HG03060 (cell line): ENCODE measurements at regions not wholly inside any gene's neighbourhood (a gene's known extent, or its start where the extent isn't known, plus 50 kb on each side); places are given as distances from the start of the nearest gene placed in this dataset.
A peak's percentile ranks its signal among the peaks of the same experiment; 100 is the strongest.
"Not testable (repeated sequence)": the region's sequence is repeated elsewhere in the genome, so short reads cannot be mapped to it uniquely, and the experiment has no call there.

Experiments
- ATAC-seq: cut with Tn5 transposase; IDR thresholded peaks from one replicate; pipeline ENCODE4 v1.9.1; 2021; ENCODE audit warnings: low read depth, moderate number of reproducible peaks; ENCODE audit not compliant: unreplicated experiment

GRCh38 chr2:64931246-64932115 is 57.7 kb upstream of the SLC1A4 start:
- no peak for ATAC-seq

DNA sequence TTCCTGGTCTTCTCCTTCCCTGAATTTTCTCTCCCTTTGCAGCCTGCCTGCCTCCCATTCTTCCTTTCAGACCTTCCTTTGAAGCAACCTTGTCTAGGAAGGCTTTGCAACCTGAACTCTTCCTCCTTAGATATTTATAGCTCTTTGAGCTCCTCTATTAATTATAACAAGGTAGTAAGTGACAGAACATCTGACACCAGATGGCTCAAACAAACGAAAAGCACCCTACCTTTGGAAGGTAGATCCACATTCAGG is 57.2 kb upstream of the SLC1A4 start:
- no peak for ATAC-seq

DNA sequence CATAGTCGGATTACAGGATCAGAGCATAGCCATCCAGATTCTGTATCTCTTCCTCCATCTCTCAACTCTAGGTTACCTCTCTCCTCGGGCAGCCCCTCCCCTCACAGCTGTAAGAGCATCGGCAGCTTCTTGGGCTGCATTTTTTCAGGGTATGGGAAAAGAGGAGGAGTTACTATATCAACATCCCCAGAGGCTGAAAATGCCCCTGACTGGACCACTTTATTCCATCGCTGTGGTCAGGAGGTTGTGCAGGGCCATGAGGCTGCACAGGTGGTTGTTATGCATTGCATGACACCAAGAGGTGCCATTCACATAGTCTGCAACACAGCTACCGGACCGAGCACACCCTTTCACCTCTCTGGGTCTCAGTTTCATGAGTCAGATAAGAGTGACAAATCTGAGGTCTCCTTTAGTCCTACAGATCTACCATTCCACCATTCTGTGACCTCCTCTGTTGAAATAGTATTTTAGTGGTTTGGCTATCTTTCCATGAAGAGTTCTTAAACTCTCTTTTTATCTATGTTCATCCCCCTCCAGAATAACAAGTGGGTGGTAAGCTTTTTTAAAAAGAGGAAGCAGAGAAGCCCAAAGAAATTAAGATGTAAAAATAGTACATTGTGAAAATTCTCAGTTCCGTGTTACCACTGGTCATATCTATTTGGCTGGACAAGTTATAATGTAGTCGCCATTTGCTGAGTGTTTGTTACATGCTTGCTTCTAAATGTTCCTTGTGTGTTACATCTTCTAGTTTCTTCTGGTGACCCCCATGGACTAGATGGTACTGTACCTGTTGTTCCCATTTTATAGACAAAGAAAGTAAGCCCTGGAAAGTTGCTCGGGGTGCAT is 56.6 kb upstream of the SLC1A4 start:
- peak; percentile 78 for ATAC-seq

DNA sequence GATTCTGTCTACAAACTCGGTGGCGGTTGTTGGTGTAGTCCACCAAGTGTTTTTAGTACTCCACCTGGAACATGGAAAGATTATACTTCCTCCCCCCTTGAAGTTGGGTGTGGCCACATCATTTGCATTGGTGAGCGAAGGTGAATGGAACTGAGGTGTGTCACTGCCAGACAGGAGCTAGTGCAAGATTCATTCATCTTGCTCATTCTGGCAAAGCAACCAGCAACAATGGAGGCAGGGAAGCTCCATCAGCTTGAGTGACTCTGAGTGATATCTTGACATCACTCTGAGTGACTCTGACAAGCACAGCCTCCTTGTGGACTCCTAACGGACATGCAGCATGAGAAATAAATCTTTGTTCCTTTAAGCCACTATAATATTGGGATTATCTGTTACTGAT is 54.7 kb upstream of the SLC1A4 start:
- ATAC-seq: no peak

DNA sequence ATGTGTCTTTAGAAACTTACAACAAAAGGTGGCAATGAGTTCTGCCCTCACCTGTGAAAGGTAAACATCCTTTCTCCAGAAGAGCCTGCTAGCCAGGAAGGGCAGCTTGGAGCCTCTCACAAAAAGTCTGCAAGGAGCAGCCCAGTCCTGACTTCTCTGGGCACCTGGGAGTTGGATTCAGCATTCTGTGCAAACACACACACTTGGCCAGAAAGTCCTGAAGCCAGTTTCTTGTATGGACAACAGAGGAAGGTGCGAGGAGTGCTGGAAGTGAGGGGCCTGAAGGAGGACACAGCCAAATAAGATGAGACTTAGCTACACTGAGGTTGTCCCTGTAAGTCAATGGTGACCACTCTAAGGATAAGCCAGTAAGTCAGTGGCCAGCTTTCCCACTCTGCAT is 52.4 kb upstream of the SLC1A4 start:
- ATAC-seq: no peak

DNA sequence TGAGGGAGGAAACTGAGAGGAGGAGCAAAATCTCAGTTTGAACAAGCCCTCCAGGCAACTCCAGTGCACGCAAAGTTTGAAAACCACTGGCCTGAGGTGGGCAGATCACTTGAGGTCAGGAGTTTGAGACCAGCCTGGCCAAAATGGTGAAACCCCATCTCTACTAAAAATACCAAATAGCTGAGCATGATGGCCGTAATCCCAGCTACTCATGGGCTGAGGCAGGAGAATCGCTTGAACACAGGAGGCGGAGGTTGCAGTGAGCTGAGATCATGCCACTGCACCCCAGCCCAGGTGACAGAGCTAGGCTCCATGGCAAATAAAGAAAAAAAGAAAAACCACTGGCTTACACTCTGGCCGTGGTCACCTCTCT is 51.9 kb upstream of the SLC1A4 start:
- ATAC-seq: not testable (repeated sequence)

GRCh38 chr2:64937687-64938491 is 51.3 kb upstream of the SLC1A4 start:
- ATAC-seq: peak; percentile 35

DNA sequence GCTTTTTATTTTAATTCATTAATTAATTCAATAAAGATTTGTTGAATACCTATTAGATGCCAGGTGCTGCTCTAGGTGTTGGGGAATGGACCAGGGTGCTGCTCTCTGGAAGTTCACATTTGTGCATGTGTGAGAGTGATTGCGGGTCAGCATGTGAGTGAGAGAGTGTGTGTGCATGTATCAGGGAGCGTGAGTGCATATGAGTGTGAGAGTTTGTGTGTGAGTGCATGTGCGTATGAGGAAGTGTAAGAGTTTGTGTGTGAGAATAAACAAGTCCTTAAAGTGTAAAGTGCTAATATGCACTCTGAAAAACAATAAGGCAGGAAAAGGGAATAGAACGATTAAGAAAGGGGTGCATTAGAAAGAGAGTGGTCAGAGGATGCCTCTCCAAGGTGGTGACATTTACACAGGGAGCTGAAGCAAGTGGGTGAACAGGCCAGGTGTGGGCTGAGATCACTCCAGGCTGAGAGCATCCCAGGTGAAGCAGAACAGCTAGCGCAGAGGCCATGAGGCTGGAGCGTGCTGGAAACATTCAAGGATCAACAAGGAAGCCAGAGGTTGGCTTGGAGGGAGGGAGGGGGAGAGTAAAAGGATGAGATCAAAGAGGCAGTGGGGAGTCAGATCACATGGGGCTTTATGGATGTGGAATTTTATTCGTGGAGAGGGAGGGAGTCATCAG is 50.5 kb upstream of the SLC1A4 start:
- ATAC-seq: no peak

DNA sequence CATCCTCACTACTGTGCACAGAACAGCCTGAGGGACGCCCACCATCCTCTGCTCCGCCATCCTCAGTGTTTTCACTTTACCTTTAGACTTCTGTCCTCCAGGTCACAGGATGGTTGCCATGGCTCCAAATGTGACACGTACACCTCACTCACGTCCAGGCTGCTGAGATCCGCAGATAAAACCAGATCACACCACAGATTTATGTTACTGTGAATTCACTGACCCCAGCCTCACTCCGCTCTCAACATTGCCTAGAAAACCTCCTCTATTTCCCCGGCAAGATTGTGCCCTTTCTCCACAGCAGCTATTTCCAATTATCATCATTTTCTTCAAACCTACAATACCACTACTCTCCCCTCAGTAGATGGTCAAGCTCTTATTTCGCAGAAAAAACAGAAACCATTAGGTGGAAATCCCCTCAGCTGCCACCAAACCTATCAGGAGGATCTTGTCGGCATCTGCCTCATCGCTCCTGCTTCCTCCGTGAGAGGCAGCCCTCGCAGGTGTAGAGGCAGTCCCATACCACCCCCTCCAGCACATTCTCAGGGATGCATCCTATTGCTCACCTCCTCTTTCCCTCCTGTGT is 49.8 kb upstream of the SLC1A4 start:
- no peak for ATAC-seq
